Stomach (tissue), 4 donors: ENCODE measurements at regions not wholly inside any gene's neighbourhood (a gene's known extent, or its start where the extent isn't known, plus 50 kb on each side); places are given as distances from the start of the nearest gene placed in this dataset.

Source experiments
- CTCF ChIP-seq, 7 experiments: fragments of 450-650 bp in 4 of 7; fragments of 200-600 bp in 3 of 7; sonication (generic) in 3 of 7; IDR thresholded peaks; one replicate each; pipeline ENCODE4 v1.5.1; 2016 to 2019; ENCODE audit warnings: antibody characterized with exemption in 7 of 7, control low read depth in 2 of 7, mild to moderate bottlenecking in 1 of 7
- EP300 ChIP-seq: sonication (generic); formaldehyde crosslinking; IDR thresholded peaks from one replicate; pipeline ENCODE4 v1.6.1; 2017; ENCODE audit warnings: antibody characterized with exemption
- POLR2A ChIP-seq, 4 donors: fragments of 450-650 bp; IDR thresholded peaks; one replicate each; pipeline ENCODE4 v1.6.1; 2016; ENCODE audit warnings: antibody characterized with exemption in 4 of 4, control low read depth in 2 of 4, mild to moderate bottlenecking in 1 of 4, moderate library complexity in 1 of 4

GRCh38 chr1:96562094-96562493 lies 159.5 kb upstream of the PTBP2 start:
- TF ChIP-seq CTCF (IDR thresholded peaks at IDR 0.05) (no peak), EP300 (no peak), POLR2A (IDR thresholded peaks at IDR 0.05) (no peak)
